ENCODE measurements at regions not wholly inside any gene's neighbourhood (a gene's known extent, or its start where the extent isn't known, plus 50 kb on each side); places are given as distances from the start of the nearest gene placed in this dataset.

DNA sequence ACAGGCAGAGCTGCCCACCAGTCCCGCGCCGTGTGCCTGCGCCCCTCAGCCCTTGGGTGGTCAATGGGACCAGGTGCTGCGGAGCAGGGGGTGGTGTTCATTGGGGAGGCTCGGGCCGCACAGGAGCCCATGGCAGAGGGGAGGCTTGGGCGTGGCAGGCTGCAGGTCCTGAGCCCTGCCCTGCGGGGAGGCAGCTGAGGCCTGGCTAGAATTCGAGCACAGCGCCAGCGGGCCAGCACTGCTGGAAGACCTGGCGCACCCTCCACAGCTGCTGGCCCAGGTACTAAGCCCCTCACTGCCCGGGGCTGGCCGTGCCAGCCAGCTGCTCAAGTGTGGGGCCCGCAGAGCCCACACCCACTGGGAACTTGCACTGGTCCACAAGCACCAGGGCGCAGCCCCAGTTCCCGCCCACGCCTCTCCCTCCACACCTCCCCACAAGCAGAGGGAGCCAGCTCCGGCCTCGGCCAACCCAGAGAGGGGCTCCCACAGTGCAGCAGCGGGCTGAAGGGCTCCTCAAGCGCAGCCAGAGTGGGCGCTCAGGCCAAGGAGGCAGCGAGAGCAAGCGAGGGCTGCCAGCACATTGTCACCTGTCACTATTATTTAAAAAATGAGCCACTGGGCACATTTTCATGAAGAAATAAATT is 645.8 kb downstream of the CENPC start:
- TF ChIP-seq, protein P1, sequence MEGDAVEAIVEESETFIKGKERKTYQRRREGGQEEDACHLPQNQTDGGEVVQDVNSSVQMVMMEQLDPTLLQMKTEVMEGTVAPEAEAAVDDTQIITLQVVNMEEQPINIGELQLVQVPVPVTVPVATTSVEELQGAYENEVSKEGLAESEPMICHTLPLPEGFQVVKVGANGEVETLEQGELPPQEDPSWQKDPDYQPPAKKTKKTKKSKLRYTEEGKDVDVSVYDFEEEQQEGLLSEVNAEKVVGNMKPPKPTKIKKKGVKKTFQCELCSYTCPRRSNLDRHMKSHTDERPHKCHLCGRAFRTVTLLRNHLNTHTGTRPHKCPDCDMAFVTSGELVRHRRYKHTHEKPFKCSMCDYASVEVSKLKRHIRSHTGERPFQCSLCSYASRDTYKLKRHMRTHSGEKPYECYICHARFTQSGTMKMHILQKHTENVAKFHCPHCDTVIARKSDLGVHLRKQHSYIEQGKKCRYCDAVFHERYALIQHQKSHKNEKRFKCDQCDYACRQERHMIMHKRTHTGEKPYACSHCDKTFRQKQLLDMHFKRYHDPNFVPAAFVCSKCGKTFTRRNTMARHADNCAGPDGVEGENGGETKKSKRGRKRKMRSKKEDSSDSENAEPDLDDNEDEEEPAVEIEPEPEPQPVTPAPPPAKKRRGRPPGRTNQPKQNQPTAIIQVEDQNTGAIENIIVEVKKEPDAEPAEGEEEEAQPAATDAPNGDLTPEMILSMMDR (conservative IDR thresholded peaks at IDR 0.05; ENCODE audit: low read depth, low read length) = no peak
- no peak for TF ChIP-seq EZH2 (IDR thresholded peaks at IDR 0.05; ENCODE audit: borderline replicate concordance, low read depth, low read length, poor library complexity, severe bottlenecking)
